Endothelial cell (in vitro differentiated cells): ENCODE measurements at regions not wholly inside any gene's neighbourhood (a gene's known extent, or its start where the extent isn't known, plus 50 kb on each side); places are given as distances from the start of the nearest gene placed in this dataset.

ENCODE experiments used
- DNase-seq: peaks from one replicate; pipeline ENCODE4 v3.0.0; 2021; ENCODE audit warnings: low spot score
- H3K27ac Mint-ChIP-seq: one replicate; pipeline ENCODE4 v1.8.0; 2021; ENCODE audit warnings: mixed read lengths, inconsistent platforms; ENCODE audit not compliant: unreplicated experiment
- H3K27me3 Mint-ChIP-seq: one replicate; pipeline ENCODE4 v1.8.0; 2021; ENCODE audit warnings: mild to moderate bottlenecking, moderate library complexity, mixed read lengths, inconsistent platforms; ENCODE audit not compliant: unreplicated experiment
- H3K36me3 Mint-ChIP-seq: one replicate; pipeline ENCODE4 v1.8.0; 2021; ENCODE audit warnings: mild to moderate bottlenecking, low read depth, mixed read lengths, inconsistent platforms; ENCODE audit not compliant: unreplicated experiment
- H3K4me1 Mint-ChIP-seq: one replicate; pipeline ENCODE4 v1.8.0; 2021; ENCODE audit warnings: mild to moderate bottlenecking, mixed read lengths, inconsistent platforms; ENCODE audit not compliant: unreplicated experiment
- H3K4me3 Mint-ChIP-seq: one replicate; pipeline ENCODE4 v1.8.0; 2021; ENCODE audit warnings: mild to moderate bottlenecking, mixed read lengths, inconsistent platforms; ENCODE audit not compliant: unreplicated experiment
- H3K9me3 Mint-ChIP-seq: one replicate; pipeline ENCODE4 v1.8.0; 2021; ENCODE audit warnings: mixed read lengths, inconsistent platforms; ENCODE audit not compliant: unreplicated experiment
- TF ChIP-seq, protein P1 (sequence below): fragments of 200-600 bp; sonication (generic); IDR thresholded peaks from one replicate; pipeline ENCODE4 v1.5.0; 2021; ENCODE audit warnings: antibody characterized with exemption; ENCODE audit not compliant: unreplicated experiment

- TF ChIP-seq, protein P1, sequence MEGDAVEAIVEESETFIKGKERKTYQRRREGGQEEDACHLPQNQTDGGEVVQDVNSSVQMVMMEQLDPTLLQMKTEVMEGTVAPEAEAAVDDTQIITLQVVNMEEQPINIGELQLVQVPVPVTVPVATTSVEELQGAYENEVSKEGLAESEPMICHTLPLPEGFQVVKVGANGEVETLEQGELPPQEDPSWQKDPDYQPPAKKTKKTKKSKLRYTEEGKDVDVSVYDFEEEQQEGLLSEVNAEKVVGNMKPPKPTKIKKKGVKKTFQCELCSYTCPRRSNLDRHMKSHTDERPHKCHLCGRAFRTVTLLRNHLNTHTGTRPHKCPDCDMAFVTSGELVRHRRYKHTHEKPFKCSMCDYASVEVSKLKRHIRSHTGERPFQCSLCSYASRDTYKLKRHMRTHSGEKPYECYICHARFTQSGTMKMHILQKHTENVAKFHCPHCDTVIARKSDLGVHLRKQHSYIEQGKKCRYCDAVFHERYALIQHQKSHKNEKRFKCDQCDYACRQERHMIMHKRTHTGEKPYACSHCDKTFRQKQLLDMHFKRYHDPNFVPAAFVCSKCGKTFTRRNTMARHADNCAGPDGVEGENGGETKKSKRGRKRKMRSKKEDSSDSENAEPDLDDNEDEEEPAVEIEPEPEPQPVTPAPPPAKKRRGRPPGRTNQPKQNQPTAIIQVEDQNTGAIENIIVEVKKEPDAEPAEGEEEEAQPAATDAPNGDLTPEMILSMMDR, result no peak
- no peak for DNase-seq
- H3K36me3 Mint-ChIP-seq, result no peaks in the 10 kb centered on the region
- no peak overlapping the region for H3K4me3 Mint-ChIP-seq
- H3K9me3 Mint-ChIP-seq, result no peaks in the 10 kb centered on the region
- H3K27me3 Mint-ChIP-seq, result no peaks in the 10 kb centered on the region
- no peak overlapping the region for H3K27ac Mint-ChIP-seq
- H3K4me1 Mint-ChIP-seq, result no peaks in the 10 kb centered on the region
Observed at GRCh38 chr21:41016472-41016871, 151.5 kb upstream of the BACE2 start.

DNA sequence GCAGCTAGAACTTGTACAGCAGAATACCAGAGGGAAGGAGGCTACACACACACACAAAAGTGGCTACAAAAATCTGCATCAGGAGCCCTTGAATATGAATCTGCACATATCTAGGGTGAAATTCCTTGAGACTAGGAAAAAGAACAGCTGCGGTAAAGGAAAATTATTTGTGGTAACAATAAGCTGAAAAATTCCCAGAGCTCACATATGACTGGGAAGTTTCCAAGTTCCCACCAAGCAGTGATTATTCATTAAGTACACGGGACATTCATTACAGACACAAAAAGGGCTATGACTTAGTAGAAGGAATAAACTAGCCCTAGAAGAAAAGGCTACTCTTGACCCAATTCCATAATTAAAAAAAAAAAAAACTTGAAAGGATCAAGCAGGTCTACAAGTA is 149.5 kb upstream of the BACE2 start:
- Mint-ChIP-seq H3K4me3 (no peak overlapping the region), H3K36me3 (no peaks in the 10 kb centered on the region), H3K27me3 (no peaks in the 10 kb centered on the region), H3K9me3 (no peaks in the 10 kb centered on the region), H3K27ac (no peak overlapping the region), H3K4me1 (no peaks in the 10 kb centered on the region)
- TF ChIP-seq, protein P1, result no peak
- DNase-seq, result no peak

GRCh38 chr21:41023936-41024335 is 144.0 kb upstream of the BACE2 start:
- TF ChIP-seq, protein P1, result no peak
- Mint-ChIP-seq H3K27ac (no peak overlapping the region), H3K9me3 (peaks cover 5% of the 10 kb centered on the region), H3K4me1 (no peaks in the 10 kb centered on the region), H3K4me3 (no peak overlapping the region), H3K27me3 (no peaks in the 10 kb centered on the region), H3K36me3 (no peaks in the 10 kb centered on the region)
- DNase-seq, result no peak

DNA sequence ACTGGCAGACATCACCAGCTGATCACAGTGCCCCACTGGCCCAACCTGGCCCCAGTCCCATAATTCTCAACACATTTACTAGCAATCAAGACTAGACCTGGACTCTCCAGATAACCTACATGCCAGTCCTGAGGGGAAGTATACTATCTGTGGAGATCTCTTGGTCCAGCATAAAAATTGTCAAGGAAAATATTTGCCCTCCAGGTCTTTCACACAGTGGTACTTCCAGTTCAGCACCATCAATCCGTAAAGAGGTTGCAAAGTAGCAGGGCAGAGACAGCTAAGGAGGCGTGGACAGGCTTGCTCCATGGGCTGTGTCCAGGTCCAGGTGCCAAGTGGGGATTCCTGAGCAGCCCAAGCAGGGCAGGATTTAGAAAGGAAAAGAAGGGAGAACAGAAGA is 143.6 kb upstream of the BACE2 start:
- Mint-ChIP-seq H3K36me3 (no peaks in the 10 kb centered on the region), H3K9me3 (peaks cover 5% of the 10 kb centered on the region), H3K4me3 (no peak overlapping the region), H3K27me3 (no peaks in the 10 kb centered on the region), H3K27ac (no peak overlapping the region), H3K4me1 (no peaks in the 10 kb centered on the region)
- DNase-seq, result no peak
- TF ChIP-seq, protein P1, result no peak

- Mint-ChIP-seq H3K36me3 (no peaks in the 10 kb centered on the region), H3K4me1 (no peaks in the 10 kb centered on the region), H3K27me3 (no peaks in the 10 kb centered on the region), H3K9me3 (peaks cover 5% of the 10 kb centered on the region), H3K4me3 (no peak overlapping the region), H3K27ac (no peak overlapping the region)
- no peak for DNase-seq
- TF ChIP-seq, protein P1, result no peak
Observed at GRCh38 chr21:41024746-41025254, 143.2 kb upstream of the BACE2 start.
